Activated CD8-positive, alpha-beta T cell treated with anti-CD3 and anti-CD28 coated beads for 36 hours (primary cell): ENCODE measurements at regions not wholly inside any gene's neighbourhood (a gene's known extent, or its start where the extent isn't known, plus 50 kb on each side); places are given as distances from the start of the nearest gene placed in this dataset.

Experiments used
- ATAC-seq: fragments of 200-7000 bp; cut with Tn5 transposase; one replicate; pipeline ENCODE4 v1.10.0; 2021; ENCODE audit warnings: mild to moderate bottlenecking, moderate library complexity
- CTCF ChIA-PET: fragments of 350-600 bp; sonication (Branson Sonifier 250); formaldehyde crosslinking; loops from one replicate; lab custom pipeline; 2021; ENCODE audit warnings: antibody characterized with exemption; lab: Charles Lee
- POLR2A ChIA-PET: fragments of 350-600 bp; sonication (Branson Sonifier 250); formaldehyde crosslinking; loops from one replicate; lab custom pipeline; 2021; ENCODE audit warnings: antibody characterized with exemption; lab: Charles Lee
- DNase-seq: peaks from one replicate; pipeline ENCODE4 v3.0.0-alpha.2; 2020
- H3K27ac Mint-ChIP-seq: one replicate; pipeline ENCODE4 v1.8.0; 2021; ENCODE audit warnings: mild to moderate bottlenecking, mixed read lengths
- H3K27me3 Mint-ChIP-seq: one replicate; pipeline ENCODE4 v1.8.0; 2021; ENCODE audit warnings: mixed read lengths
- H3K36me3 Mint-ChIP-seq: one replicate; pipeline ENCODE4 v1.8.0; 2021; ENCODE audit warnings: low read depth, mixed read lengths
- H3K4me1 Mint-ChIP-seq: one replicate; pipeline ENCODE4 v1.8.0; 2021; ENCODE audit warnings: low read depth, mixed read lengths
- H3K4me3 Mint-ChIP-seq: one replicate; pipeline ENCODE4 v1.8.0; 2021; ENCODE audit warnings: mild to moderate bottlenecking, moderate library complexity, mixed read lengths
- H3K9me3 Mint-ChIP-seq: one replicate; pipeline ENCODE4 v1.8.0; 2021; ENCODE audit warnings: mixed read lengths
- intact Hi-C: fragments of 100-400 bp; cut with micrococcal nuclease; formaldehyde crosslinking; loops from one replicate; pipeline ENCODE4 v1.10.0; 2022
- TF ChIP-seq, protein P1 (sequence below): fragments of 200-600 bp; IDR thresholded peaks from one replicate; pipeline ENCODE4 v1.8.0; 2022; ENCODE audit warnings: antibody characterized with exemption, mild to moderate bottlenecking

DNA sequence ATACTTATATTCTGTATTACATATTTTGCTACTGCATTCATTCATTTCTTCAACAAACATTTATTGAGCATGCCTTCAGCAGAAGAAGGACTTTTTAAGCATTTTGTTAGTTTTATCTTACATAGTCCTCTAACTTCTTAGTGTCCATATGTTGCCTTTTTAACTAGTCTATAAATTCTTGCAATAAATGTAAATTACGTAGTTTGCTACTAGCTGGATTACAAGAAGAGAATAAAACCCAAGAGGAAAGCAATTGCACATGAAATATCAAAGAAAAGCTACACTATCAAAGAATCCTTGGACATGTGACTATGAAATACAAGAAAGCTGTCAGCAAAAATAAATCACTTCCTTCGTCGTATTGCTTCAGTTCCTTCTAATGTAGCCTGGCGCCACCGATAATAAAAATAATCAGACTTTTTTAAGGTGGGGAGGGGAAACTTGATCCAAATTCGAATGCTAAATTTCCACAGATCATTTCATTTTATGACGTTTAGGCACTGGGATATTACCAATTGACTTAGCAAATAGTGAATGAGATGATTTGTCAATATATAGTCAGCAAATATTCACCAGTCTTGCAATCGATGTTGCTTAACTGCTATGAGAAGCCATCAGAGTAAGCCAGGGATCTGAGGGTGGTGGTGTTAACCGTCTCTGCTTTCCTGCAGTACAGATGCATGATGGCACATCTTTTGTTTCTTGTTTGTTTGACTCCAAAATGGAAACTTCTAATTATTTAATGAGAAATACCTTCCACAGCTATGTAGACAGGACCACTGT is 258.7 kb upstream of the EXOC2 start:
- TF ChIP-seq, protein P1, sequence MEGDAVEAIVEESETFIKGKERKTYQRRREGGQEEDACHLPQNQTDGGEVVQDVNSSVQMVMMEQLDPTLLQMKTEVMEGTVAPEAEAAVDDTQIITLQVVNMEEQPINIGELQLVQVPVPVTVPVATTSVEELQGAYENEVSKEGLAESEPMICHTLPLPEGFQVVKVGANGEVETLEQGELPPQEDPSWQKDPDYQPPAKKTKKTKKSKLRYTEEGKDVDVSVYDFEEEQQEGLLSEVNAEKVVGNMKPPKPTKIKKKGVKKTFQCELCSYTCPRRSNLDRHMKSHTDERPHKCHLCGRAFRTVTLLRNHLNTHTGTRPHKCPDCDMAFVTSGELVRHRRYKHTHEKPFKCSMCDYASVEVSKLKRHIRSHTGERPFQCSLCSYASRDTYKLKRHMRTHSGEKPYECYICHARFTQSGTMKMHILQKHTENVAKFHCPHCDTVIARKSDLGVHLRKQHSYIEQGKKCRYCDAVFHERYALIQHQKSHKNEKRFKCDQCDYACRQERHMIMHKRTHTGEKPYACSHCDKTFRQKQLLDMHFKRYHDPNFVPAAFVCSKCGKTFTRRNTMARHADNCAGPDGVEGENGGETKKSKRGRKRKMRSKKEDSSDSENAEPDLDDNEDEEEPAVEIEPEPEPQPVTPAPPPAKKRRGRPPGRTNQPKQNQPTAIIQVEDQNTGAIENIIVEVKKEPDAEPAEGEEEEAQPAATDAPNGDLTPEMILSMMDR: no peak
- Mint-ChIP-seq H3K27me3 (peaks cover 12% of the 10 kb centered on the region), H3K4me3 (no peak overlapping the region), H3K27ac (no peak overlapping the region), H3K9me3 (no peaks in the 10 kb centered on the region), H3K4me1 (no peaks in the 10 kb centered on the region), H3K36me3 (no peaks in the 10 kb centered on the region)
- intact Hi-C loops: no loop called here
- CTCF ChIA-PET: interaction anchor here (1.1 kb wide), 1 partner anchor 230 kb away, joined by 3 read pairs; no protein-coding TSS in a partner anchor
- POLR2A ChIA-PET: no interaction called here
- ATAC-seq (no peak), DNase-seq (no peak)

DNA sequence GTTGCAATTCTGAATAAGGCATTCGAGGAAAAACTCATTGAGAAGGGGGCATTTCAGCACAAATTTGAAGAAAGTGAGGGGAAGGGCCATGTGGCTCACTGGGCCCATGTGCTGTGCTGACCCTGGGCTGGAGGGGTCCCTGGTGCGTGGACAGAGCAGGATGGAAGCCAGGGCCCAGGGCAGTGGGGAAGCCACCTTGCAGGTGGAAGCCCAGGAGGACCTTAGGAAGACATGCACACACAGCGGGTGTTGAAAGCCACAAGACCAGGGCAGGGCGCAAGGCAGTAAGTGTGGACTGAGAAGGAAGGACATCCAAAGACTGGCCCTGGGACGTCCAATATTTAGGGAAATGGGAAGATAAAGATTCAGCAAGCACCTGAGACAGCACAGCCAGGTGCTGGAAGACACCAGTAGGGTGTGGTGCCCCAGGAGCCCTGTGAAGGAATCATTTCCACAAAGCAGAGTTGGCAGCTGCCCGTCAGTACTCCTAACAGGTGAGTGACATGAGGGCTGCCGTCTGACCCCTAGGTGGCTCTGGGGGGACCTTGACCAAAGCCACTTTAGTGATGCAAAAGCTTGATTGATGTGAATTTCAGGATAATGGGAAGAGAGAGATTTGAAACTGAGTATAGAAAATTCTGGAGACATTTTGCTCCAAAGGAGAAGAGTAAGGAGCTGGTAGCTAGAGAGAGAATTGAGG is 254.4 kb upstream of the EXOC2 start:
- no peak for ATAC-seq
- Mint-ChIP-seq H3K36me3 (no peaks in the 10 kb centered on the region), H3K4me1 (no peaks in the 10 kb centered on the region), H3K27me3 (peaks cover 5% of the 10 kb centered on the region), H3K9me3 (no peaks in the 10 kb centered on the region), H3K27ac (no peak overlapping the region), H3K4me3 (no peak overlapping the region)
- no peak for DNase-seq
- TF ChIP-seq, protein P1: no peak
- ChIA-PET CTCF (no interaction called here), POLR2A (no interaction called here)
- intact Hi-C loops: no loop called here

DNA sequence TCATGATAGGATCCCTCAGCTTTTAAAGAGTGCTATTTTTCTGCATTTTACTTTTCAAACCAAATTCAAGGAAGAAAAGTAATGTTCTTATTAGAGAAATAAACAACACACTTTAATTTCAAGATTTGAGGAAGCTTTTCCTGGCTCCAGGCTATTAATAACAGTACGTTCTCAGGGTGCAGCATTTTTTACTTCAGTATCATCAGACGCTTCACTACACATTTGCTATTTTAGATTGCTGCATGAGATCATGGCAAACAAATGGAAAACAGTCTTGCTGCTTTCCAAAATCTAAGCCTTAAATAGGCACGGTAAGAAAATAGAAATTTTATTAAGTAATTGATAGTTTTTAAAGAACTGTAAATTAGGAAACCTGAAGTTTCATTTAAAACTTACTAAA is 253.6 kb upstream of the EXOC2 start:
- ATAC-seq (no peak), DNase-seq (no peak)
- Mint-ChIP-seq H3K27me3 (peaks cover 3% of the 10 kb centered on the region), H3K9me3 (no peaks in the 10 kb centered on the region), H3K36me3 (no peaks in the 10 kb centered on the region), H3K27ac (no peak overlapping the region), H3K4me3 (no peak overlapping the region), H3K4me1 (no peaks in the 10 kb centered on the region)
- ChIA-PET POLR2A (no interaction called here), CTCF (no interaction called here)
- TF ChIP-seq, protein P1: no peak
- intact Hi-C loops: no loop called here

DNA sequence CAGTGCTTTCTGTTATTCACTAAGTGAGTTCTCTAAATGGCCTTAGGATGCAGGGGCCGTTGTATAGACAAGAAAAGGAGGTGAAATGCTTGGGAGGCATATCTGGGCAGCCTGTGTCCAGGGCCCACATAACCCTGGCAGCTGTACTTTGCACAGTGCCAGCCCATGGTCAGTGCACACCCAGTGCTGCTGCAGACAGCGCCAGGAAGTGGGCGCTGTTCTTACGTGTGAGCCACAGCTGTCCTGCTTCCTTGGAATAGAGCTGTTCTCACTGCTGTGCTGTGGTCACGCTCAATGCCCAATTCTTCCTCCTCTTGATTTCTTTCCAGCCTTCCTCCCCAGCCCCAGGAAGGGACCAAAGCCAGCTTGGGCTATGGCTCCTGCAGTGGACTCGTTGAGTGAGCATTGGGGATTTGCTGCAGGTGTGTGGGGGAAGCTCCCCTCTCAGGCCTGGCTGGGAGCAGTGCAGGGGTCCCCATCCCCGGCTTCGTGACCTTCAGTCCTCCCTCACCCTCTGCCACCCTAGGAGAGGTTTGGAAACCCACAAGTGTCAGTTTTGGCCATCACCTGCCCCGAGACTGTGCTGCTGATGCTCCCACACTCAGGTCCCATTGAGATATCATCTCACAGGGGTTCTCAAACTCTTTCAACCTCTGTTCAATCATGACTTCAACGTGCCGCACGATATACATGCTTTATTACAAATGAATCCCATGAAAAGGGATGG is 246.8 kb upstream of the EXOC2 start:
- H3K4me3 Mint-ChIP-seq: no peak overlapping the region
- H3K27me3 Mint-ChIP-seq: peaks cover 3% of the 10 kb centered on the region
- ChIA-PET POLR2A (interaction anchor here (0.6 kb wide), 1 partner anchor 411 kb away, joined by 3 read pairs; no protein-coding TSS in a partner anchor), CTCF (no interaction called here)
- H3K27ac Mint-ChIP-seq: no peak overlapping the region
- no peak for ATAC-seq
- no peak for DNase-seq
- intact Hi-C loops: no loop called here
- H3K36me3 Mint-ChIP-seq: no peaks in the 10 kb centered on the region
- no peaks in the 10 kb centered on the region for H3K4me1 Mint-ChIP-seq
- TF ChIP-seq, protein P1: no peak
- H3K9me3 Mint-ChIP-seq: no peaks in the 10 kb centered on the region
